Progenitor cell of endocrine pancreas (in vitro differentiated cells): ENCODE measurements at regions not wholly inside any gene's neighbourhood (a gene's known extent, or its start where the extent isn't known, plus 50 kb on each side); places are given as distances from the start of the nearest gene placed in this dataset.

ENCODE experiments used
- DNase-seq: peaks from one replicate; pipeline ENCODE4 v3.0.0; 2021; ENCODE audit warnings: low spot score; ENCODE audit not compliant: unreplicated experiment
- H3K27ac Mint-ChIP-seq: 2 replicates; pipeline ENCODE4 v1.8.0; 2021; ENCODE audit warnings: mild to moderate bottlenecking, moderate library complexity, mixed read lengths
- H3K27me3 Mint-ChIP-seq: 2 replicates; pipeline ENCODE4 v1.8.0; 2021; ENCODE audit warnings: mixed read lengths
- H3K36me3 Mint-ChIP-seq: 2 replicates; pipeline ENCODE4 v1.8.0; 2022; ENCODE audit warnings: mixed read lengths; ENCODE audit not compliant: insufficient read depth
- H3K4me1 Mint-ChIP-seq: 2 replicates; pipeline ENCODE4 v1.8.0; 2021; ENCODE audit warnings: low read depth, mixed read lengths
- H3K4me3 Mint-ChIP-seq: 2 replicates; pipeline ENCODE4 v1.8.0; 2021; ENCODE audit warnings: low read depth, mild to moderate bottlenecking, moderate library complexity, mixed read lengths
- H3K9me3 Mint-ChIP-seq: 2 replicates; pipeline ENCODE4 v1.8.0; 2021; ENCODE audit warnings: low read depth, mixed read lengths
- TF ChIP-seq, protein P1 (sequence below): fragments of 200-600 bp; sonication (generic); IDR thresholded peaks from one replicate; pipeline ENCODE4 v1.5.0; 2021; ENCODE audit warnings: antibody characterized with exemption, mild to moderate bottlenecking; ENCODE audit not compliant: unreplicated experiment

DNA sequence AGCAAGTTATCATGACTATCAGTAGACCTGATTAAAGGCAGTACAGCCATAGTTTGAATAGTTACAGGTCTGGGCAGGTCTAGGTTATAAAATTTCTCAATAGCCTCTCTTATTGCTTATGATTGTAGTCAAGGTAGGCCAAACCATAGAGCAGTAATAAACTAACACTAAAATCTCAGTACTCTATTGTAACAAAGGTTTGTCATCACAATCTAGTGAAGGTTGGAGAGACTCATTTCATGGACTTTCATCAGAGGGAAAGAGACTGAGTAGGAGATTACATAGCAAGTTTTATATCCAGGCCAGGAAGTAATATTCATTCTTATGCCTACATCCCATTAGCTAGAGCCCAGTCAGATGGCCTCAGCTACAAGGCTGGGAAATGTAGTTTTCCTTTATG lies 141.0 kb downstream of the ASB9 start:
- Mint-ChIP-seq H3K9me3 (peaks cover 7% of the 10 kb centered on the region), H3K4me3 (no peak overlapping the region), H3K27ac (no peak overlapping the region), H3K4me1 (no peaks in the 10 kb centered on the region), H3K36me3 (no peaks in the 10 kb centered on the region), H3K27me3 (no peaks in the 10 kb centered on the region)
- TF ChIP-seq, protein P1, sequence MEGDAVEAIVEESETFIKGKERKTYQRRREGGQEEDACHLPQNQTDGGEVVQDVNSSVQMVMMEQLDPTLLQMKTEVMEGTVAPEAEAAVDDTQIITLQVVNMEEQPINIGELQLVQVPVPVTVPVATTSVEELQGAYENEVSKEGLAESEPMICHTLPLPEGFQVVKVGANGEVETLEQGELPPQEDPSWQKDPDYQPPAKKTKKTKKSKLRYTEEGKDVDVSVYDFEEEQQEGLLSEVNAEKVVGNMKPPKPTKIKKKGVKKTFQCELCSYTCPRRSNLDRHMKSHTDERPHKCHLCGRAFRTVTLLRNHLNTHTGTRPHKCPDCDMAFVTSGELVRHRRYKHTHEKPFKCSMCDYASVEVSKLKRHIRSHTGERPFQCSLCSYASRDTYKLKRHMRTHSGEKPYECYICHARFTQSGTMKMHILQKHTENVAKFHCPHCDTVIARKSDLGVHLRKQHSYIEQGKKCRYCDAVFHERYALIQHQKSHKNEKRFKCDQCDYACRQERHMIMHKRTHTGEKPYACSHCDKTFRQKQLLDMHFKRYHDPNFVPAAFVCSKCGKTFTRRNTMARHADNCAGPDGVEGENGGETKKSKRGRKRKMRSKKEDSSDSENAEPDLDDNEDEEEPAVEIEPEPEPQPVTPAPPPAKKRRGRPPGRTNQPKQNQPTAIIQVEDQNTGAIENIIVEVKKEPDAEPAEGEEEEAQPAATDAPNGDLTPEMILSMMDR = no peak
- no peak for DNase-seq

DNA sequence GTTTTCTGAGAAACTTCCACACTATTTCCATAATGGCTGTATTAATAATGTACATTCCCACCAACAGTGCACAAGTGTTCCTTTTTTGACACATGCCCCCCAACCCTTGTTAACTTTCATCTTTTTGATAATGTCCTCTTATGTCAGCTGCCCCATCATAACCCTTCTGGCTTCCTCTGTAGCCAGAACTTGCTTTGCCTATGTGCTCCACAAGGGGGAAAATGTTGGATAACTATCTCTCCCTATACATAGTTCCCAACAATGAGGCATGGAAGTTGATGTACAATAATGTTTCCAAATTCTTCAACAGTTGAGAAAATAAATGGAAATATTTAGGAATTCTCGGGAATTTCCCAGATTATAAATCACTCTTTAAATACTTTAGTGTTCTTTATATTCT lies 142.9 kb downstream of the ASB9 start:
- TF ChIP-seq, protein P1 = peak; percentile 13
- no peaks in the 10 kb centered on the region for H3K27me3 Mint-ChIP-seq
- H3K4me3 Mint-ChIP-seq = no peak overlapping the region
- H3K4me1 Mint-ChIP-seq = no peaks in the 10 kb centered on the region
- peaks cover 7% of the 10 kb centered on the region for H3K9me3 Mint-ChIP-seq
- H3K36me3 Mint-ChIP-seq = no peaks in the 10 kb centered on the region
- no peak overlapping the region for H3K27ac Mint-ChIP-seq
- DNase-seq = no peak

DNA sequence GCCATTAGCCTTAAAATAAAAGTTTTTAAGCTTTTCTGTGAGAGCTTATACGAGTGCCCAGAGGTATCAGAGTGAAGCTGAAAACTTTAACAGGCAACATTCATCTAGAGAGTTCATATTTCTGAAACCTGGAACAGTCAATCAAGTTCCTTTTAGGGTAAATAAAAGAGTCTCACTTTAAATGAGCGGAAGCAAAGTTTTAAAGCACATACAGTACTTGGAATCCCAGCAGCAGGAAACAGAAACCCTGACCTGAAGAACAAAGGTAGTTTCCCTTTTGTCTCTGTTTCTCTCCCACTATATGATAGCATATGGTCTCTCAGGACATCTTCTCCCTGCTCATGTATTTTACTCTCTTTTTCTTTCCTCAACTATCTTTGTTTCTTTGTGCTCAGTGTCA lies 153.0 kb downstream of the ASB9 start:
- H3K4me3 Mint-ChIP-seq = no peak overlapping the region
- H3K27ac Mint-ChIP-seq = no peak overlapping the region
- peaks cover 2% of the 10 kb centered on the region for H3K4me1 Mint-ChIP-seq
- H3K27me3 Mint-ChIP-seq = no peaks in the 10 kb centered on the region
- TF ChIP-seq, protein P1 = no peak
- no peaks in the 10 kb centered on the region for H3K36me3 Mint-ChIP-seq
- no peak for DNase-seq
- peaks cover 13% of the 10 kb centered on the region for H3K9me3 Mint-ChIP-seq

DNA sequence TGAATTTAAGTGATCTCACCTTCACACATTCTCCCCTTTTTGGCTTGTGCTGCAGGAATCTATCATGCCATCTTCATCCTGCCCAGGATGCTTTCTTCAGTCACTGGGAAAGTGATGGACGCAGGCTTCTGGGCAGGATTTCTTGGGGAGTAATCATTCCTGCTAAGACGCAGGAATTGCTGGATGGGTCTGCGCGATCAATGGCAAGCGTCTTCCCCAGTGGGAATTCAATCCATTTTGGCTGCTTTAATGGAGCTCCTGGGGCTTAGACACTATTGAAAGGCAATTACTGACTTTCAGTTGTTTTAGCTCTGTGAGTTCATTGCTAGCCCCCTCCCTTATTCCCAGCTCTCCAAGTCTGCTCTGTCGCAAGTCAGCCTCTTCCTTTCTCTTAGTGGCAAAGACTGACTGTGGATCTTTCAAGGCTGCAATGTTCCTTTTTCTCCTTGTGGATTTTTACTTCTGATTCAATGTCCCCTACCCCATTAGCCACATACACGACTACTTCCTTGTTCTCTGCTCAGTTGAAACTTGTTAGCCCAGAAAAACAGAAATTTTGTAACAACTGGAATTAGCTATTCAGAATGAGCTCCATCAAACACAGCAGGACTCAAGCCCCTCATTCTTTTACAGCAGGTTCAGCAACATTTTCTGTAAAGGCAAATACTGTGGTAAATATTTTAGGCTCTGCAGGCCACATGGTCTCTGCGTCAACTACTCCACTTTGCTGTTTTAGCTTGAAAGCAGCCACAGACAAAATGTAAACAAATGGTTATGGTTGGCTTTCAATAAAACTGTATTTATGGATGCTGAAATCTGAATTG lies 154.9 kb downstream of the ASB9 start:
- no peaks in the 10 kb centered on the region for H3K36me3 Mint-ChIP-seq
- peaks cover 2% of the 10 kb centered on the region for H3K4me1 Mint-ChIP-seq
- TF ChIP-seq, protein P1 = no peak
- H3K9me3 Mint-ChIP-seq = peaks cover 14% of the 10 kb centered on the region
- H3K27me3 Mint-ChIP-seq = no peaks in the 10 kb centered on the region
- DNase-seq = no peak
- H3K4me3 Mint-ChIP-seq = no peak overlapping the region
- no peak overlapping the region for H3K27ac Mint-ChIP-seq

DNA sequence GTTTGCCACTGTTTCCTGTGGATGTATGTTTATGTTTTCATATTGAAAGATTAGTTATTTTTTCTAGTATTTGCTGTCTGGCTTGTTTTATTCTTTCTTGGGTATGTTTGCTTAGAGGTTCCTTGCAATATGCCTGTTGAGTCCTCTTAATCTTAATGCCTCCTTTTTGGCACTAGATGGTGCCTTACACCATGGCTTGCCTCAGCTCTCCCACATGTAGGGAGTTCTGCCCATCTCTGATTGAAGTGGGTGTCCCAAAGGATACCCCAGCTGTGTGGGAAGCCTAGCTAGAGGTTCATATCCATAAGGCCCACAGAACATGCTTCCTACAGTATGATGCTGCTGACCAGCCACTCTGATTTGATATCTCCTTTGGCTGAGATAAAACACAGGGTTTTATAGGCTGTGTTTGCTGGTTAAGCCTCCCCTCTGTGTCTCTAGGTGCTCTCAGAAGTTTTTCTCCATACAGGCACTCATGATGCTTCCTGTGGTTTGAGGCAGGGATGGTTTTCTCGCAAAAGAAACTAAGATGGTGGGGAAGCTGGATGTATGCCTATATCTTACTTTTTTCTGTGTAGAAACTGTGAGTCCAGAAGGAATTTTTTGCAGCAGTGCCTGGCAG lies 162.4 kb downstream of the ASB9 start:
- H3K4me1 Mint-ChIP-seq = no peaks in the 10 kb centered on the region
- TF ChIP-seq, protein P1 = no peak
- H3K27ac Mint-ChIP-seq = no peak overlapping the region
- no peak for DNase-seq
- peaks cover 42% of the 10 kb centered on the region for H3K9me3 Mint-ChIP-seq
- H3K27me3 Mint-ChIP-seq = no peaks in the 10 kb centered on the region
- peaks cover 3% of the 10 kb centered on the region for H3K36me3 Mint-ChIP-seq
- H3K4me3 Mint-ChIP-seq = no peak overlapping the region
